ENCODE measurements at regions not wholly inside any gene's neighbourhood (a gene's known extent, or its start where the extent isn't known, plus 50 kb on each side); places are given as distances from the start of the nearest gene placed in this dataset.

- 31% methylated on average over 2 of the region's 2 CpGs for WGBS (ENCODE audit: insufficient coverage)
- no peaks in the 10 kb centered on the region for H3K27me3 ChIP-seq (ENCODE audit: control insufficient read depth, insufficient read depth, low read length)
- H3K27ac Mint-ChIP-seq = no peak overlapping the region
- no peak overlapping the region for H3K4me3 ChIP-seq (ENCODE audit: low read length)
- no peaks in the 10 kb centered on the region for H3K9me3 Mint-ChIP-seq
- peaks cover 7% of the 10 kb centered on the region for H3K4me1 ChIP-seq (ENCODE audit: control insufficient read depth, insufficient read depth, low read length)
- no peaks in the 10 kb centered on the region for H3K36me3 ChIP-seq (ENCODE audit: control insufficient read depth, insufficient read depth, low read length)
- H3K4me3 Mint-ChIP-seq = no peak overlapping the region
- intact Hi-C loops (cut with micrococcal nuclease) = no loop called here
- H3K4me1 Mint-ChIP-seq = peaks cover 6 to 16% of the 10 kb centered on the region in 2 donors
- H3K9me3 ChIP-seq (ENCODE audit: control insufficient read depth, insufficient read depth, low read length) = no peaks in the 10 kb centered on the region
- TF ChIP-seq, protein P1, sequence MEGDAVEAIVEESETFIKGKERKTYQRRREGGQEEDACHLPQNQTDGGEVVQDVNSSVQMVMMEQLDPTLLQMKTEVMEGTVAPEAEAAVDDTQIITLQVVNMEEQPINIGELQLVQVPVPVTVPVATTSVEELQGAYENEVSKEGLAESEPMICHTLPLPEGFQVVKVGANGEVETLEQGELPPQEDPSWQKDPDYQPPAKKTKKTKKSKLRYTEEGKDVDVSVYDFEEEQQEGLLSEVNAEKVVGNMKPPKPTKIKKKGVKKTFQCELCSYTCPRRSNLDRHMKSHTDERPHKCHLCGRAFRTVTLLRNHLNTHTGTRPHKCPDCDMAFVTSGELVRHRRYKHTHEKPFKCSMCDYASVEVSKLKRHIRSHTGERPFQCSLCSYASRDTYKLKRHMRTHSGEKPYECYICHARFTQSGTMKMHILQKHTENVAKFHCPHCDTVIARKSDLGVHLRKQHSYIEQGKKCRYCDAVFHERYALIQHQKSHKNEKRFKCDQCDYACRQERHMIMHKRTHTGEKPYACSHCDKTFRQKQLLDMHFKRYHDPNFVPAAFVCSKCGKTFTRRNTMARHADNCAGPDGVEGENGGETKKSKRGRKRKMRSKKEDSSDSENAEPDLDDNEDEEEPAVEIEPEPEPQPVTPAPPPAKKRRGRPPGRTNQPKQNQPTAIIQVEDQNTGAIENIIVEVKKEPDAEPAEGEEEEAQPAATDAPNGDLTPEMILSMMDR (IDR thresholded peaks at IDR 0.05) = no peak
- DNase-seq = no peak
- H3K36me3 Mint-ChIP-seq = no peaks in the 10 kb centered on the region
- peaks cover 8 to 22% of the 10 kb centered on the region in 2 donors for H3K27me3 Mint-ChIP-seq (ENCODE audit: low read depth in 2 of 2)
- no peak overlapping the region for H3K27ac ChIP-seq (ENCODE audit: low read length)
- ATAC-seq = no peak
Observed at GRCh38 chr15:57767481-57767880, 61.0 kb downstream of the POLR2M start.

DNA sequence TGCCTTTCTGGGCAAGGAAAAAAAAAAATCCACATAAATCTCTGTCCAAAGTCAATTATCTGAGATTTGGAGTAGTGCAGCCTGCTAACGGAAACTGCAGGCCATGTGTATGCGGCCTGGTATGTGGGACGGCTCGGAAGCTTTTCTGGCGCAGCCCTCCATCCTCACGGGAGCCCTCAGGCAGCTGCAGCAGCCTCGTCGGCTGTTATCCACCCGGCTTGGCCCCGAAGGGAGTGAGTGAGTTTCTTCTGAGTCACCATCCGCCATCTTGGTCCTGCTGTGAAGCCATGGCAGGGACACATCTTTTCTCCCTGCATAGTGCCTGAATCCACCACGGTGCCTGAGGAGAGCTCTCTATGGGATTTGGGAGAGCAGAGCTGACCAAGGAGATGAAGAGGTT is 62.8 kb downstream of the POLR2M start:
- Mint-ChIP-seq H3K4me3 (no peak overlapping the region), H3K27ac (no peak overlapping the region), H3K9me3 (no peaks in the 10 kb centered on the region), H3K4me1 (peaks cover 6 to 16% of the 10 kb centered on the region in 2 donors), H3K27me3 (ENCODE audit: low read depth in 2 of 2) (peaks cover 0 to 6% of the 10 kb centered on the region in 2 donors), H3K36me3 (no peaks in the 10 kb centered on the region)
- no peak for ATAC-seq
- Histone ChIP-seq H3K9me3 (ENCODE audit: control insufficient read depth, insufficient read depth, low read length) (no peaks in the 10 kb centered on the region), H3K36me3 (ENCODE audit: control insufficient read depth, insufficient read depth, low read length) (no peaks in the 10 kb centered on the region), H3K27ac (ENCODE audit: low read length) (no peak overlapping the region), H3K27me3 (ENCODE audit: control insufficient read depth, insufficient read depth, low read length) (no peaks in the 10 kb centered on the region), H3K4me3 (ENCODE audit: low read length) (no peak overlapping the region), H3K4me1 (ENCODE audit: control insufficient read depth, insufficient read depth, low read length) (peaks cover 7% of the 10 kb centered on the region)
- 97% methylated on average over 12 of the region's 12 CpGs for WGBS (ENCODE audit: insufficient coverage)
- no peak for DNase-seq
- TF ChIP-seq, protein P1 (IDR thresholded peaks at IDR 0.05) = no peak
- intact Hi-C loops (cut with micrococcal nuclease) = no loop called here

DNA sequence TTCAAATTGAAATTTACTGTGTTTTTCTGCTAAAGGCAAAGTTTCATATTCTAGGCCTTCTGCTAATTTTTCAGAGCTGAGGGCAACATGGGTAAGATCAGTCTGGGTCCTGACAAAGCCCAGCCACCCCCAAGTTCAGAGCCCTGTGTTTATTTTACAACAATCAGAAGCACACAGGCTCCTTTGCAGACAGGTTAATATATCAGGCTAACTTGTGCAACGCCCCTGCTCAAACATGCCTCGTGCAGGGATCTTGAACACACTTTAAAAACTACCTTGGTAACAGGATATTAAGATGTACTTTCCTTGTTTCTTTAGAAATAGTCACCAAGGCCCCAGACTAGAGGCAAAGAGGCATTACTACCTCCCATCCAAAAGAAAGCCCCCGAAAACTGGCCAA is 64.0 kb downstream of the POLR2M start:
- H3K36me3 ChIP-seq (ENCODE audit: control insufficient read depth, insufficient read depth, low read length) = no peaks in the 10 kb centered on the region
- TF ChIP-seq, protein P1 (IDR thresholded peaks at IDR 0.05) = no peak
- H3K27me3 ChIP-seq (ENCODE audit: control insufficient read depth, insufficient read depth, low read length) = no peaks in the 10 kb centered on the region
- DNase-seq = no peak
- Mint-ChIP-seq H3K36me3 (no peaks in the 10 kb centered on the region), H3K27me3 (ENCODE audit: low read depth in 2 of 2) (peaks cover 0 to 4% of the 10 kb centered on the region in 2 donors), H3K27ac (no peak overlapping the region), H3K4me3 (no peak overlapping the region), H3K4me1 (peaks cover 6 to 16% of the 10 kb centered on the region in 2 donors), H3K9me3 (no peaks in the 10 kb centered on the region)
- H3K27ac ChIP-seq (ENCODE audit: low read length) = no peak overlapping the region
- ATAC-seq = no peak
- H3K4me1 ChIP-seq (ENCODE audit: control insufficient read depth, insufficient read depth, low read length) = peaks cover 7% of the 10 kb centered on the region
- no peaks in the 10 kb centered on the region for H3K9me3 ChIP-seq (ENCODE audit: control insufficient read depth, insufficient read depth, low read length)
- intact Hi-C loops (cut with micrococcal nuclease) = no loop called here
- H3K4me3 ChIP-seq (ENCODE audit: low read length) = no peak overlapping the region
- 79% methylated on average over 2 of the region's 3 CpGs for WGBS (ENCODE audit: insufficient coverage)

DNA sequence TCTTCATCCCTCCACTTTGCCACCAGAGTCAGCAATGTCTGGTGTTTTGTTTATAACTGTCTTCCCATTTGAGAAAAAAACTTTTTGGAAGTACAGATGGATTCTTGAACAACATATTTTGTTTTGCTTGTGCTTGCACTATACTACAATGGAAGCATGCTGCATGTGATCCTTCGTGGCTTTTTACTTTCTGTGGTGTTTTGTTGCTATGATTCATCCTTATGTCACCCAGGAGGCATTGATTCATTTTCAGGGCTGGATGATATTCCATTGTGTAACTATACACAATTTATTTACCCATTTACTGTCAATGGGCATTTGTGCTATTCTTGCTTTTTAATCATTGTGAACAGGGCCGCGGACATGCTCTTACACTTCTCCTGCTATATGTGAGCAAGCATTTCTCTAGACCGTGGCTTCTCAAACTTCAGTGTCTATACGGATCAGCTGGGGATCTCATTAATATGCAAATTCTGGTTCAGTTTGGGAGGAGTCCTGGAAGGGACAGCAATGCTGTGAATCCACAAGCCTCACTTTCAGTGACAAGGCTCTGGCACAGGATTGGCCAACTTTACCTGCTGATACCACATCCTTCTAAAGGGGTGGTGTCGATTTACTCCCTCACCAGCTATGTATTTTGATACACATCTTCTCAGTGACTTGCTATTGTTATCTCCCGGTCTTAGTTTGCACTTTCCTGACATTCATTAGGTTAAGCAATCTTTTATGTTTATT is 65.9 kb downstream of the POLR2M start:
- Histone ChIP-seq H3K4me3 (ENCODE audit: low read length) (no peak overlapping the region), H3K4me1 (ENCODE audit: control insufficient read depth, insufficient read depth, low read length) (peaks cover 6% of the 10 kb centered on the region), H3K27ac (ENCODE audit: low read length) (no peak overlapping the region), H3K27me3 (ENCODE audit: control insufficient read depth, insufficient read depth, low read length) (no peaks in the 10 kb centered on the region), H3K9me3 (ENCODE audit: control insufficient read depth, insufficient read depth, low read length) (no peaks in the 10 kb centered on the region), H3K36me3 (ENCODE audit: control insufficient read depth, insufficient read depth, low read length) (no peaks in the 10 kb centered on the region)
- H3K4me3 Mint-ChIP-seq = no peak overlapping the region
- ATAC-seq = peak in 1 of 3 donors; percentile 15
- H3K9me3 Mint-ChIP-seq = no peaks in the 10 kb centered on the region
- H3K4me1 Mint-ChIP-seq = peaks cover 3 to 12% of the 10 kb centered on the region in 2 donors
- WGBS (ENCODE audit: insufficient coverage) = 85% methylated on average over 7 of the region's 7 CpGs
- H3K36me3 Mint-ChIP-seq = no peaks in the 10 kb centered on the region
- no peak overlapping the region for H3K27ac Mint-ChIP-seq
- DNase-seq = no peak
- TF ChIP-seq, protein P1 (IDR thresholded peaks at IDR 0.05) = no peak
- H3K27me3 Mint-ChIP-seq (ENCODE audit: low read depth in 2 of 2) = peaks cover 0 to 4% of the 10 kb centered on the region in 2 donors
- intact Hi-C loops (cut with micrococcal nuclease) = no loop called here
